Calu3 (cell line): ENCODE measurements at regions not wholly inside any gene's neighbourhood (a gene's known extent, or its start where the extent isn't known, plus 50 kb on each side); places are given as distances from the start of the nearest gene placed in this dataset.

Experiments
- BruUV-seq: library from RNA; stranded (reverse); fragments of 400-500 nt; replicated peaks from 2 replicates; lab custom pipeline; 2021; lab: Mats Ljungman, UMichigan
- CTCF ChIA-PET: fragments of 300-600 bp; sonication (Branson Sonifier 250); formaldehyde crosslinking; loops from one replicate; lab custom pipeline; 2022; ENCODE audit warnings: antibody characterized with exemption; lab: Charles Lee
- DNase-seq: peaks from one replicate; pipeline ENCODE4 v3.0.0; 2022
- H3K27ac Mint-ChIP-seq: one replicate; pipeline ENCODE4 v1.8.0; 2022; ENCODE audit warnings: mixed read lengths; ENCODE audit not compliant: unreplicated experiment
- H3K27me3 Mint-ChIP-seq: one replicate; pipeline ENCODE4 v1.8.0; 2022; ENCODE audit warnings: mixed read lengths; ENCODE audit not compliant: unreplicated experiment
- H3K36me3 Mint-ChIP-seq: one replicate; pipeline ENCODE4 v1.8.0; 2022; ENCODE audit warnings: mild to moderate bottlenecking, moderate library complexity, mixed read lengths; ENCODE audit not compliant: insufficient read depth, unreplicated experiment
- H3K4me1 Mint-ChIP-seq: one replicate; pipeline ENCODE4 v1.8.0; 2022; ENCODE audit warnings: mild to moderate bottlenecking, low read depth, mixed read lengths; ENCODE audit not compliant: unreplicated experiment
- H3K4me3 Mint-ChIP-seq: one replicate; pipeline ENCODE4 v1.8.0; 2022; ENCODE audit warnings: mild to moderate bottlenecking, low read depth, moderate library complexity, mixed read lengths; ENCODE audit not compliant: unreplicated experiment
- H3K9me3 Mint-ChIP-seq: one replicate; pipeline ENCODE4 v1.8.0; 2022; ENCODE audit warnings: low read depth, mixed read lengths; ENCODE audit not compliant: unreplicated experiment
- CTCF ChIP-seq: fragments of 200-600 bp; IDR thresholded peaks from one replicate; pipeline ENCODE4 v1.8.0; 2022; ENCODE audit warnings: antibody characterized with exemption; ENCODE audit not compliant: unreplicated experiment
- intact Hi-C: fragments of 100-400 bp; cut with micrococcal nuclease; formaldehyde crosslinking; loops from one replicate; pipeline ENCODE4 v1.10.0; 2022; ENCODE audit not compliant: unreplicated experiment

- no peak for DNase-seq
- H3K9me3 Mint-ChIP-seq, result no peaks in the 10 kb centered on the region
- H3K36me3 Mint-ChIP-seq, result no peaks in the 10 kb centered on the region
- no TSS peak for BruUV-seq
- intact Hi-C loops, result no loop called here
- H3K27me3 Mint-ChIP-seq, result no peaks in the 10 kb centered on the region
- H3K27ac Mint-ChIP-seq, result no peak overlapping the region
- H3K4me1 Mint-ChIP-seq, result no peaks in the 10 kb centered on the region
- H3K4me3 Mint-ChIP-seq, result no peak overlapping the region
- CTCF ChIA-PET, result no interaction called here
- TF ChIP-seq CTCF, result no peak
Measured at GRCh38 chr4:181776264-181777054, 466.7 kb upstream of the TENM3 start.

GRCh38 chr4:181777518-181777917, 465.7 kb upstream of the TENM3 start:
- BruUV-seq, result no TSS peak
- Mint-ChIP-seq H3K27me3 (no peaks in the 10 kb centered on the region), H3K9me3 (peaks cover 2% of the 10 kb centered on the region), H3K36me3 (no peaks in the 10 kb centered on the region), H3K4me1 (no peaks in the 10 kb centered on the region), H3K4me3 (no peak overlapping the region), H3K27ac (no peak overlapping the region)
- no peak for TF ChIP-seq CTCF
- CTCF ChIA-PET, result no interaction called here
- intact Hi-C loops, result no loop called here
- DNase-seq, result no peak

GRCh38 chr4:181784881-181785280, 458.3 kb upstream of the TENM3 start:
- Mint-ChIP-seq H3K9me3 (peaks cover 6% of the 10 kb centered on the region), H3K27me3 (no peaks in the 10 kb centered on the region), H3K36me3 (no peaks in the 10 kb centered on the region), H3K4me1 (no peaks in the 10 kb centered on the region), H3K4me3 (no peak overlapping the region), H3K27ac (no peak overlapping the region)
- no peak for TF ChIP-seq CTCF
- no TSS peak for BruUV-seq
- DNase-seq, result no peak
- intact Hi-C loops, result no loop called here
- CTCF ChIA-PET, result no interaction called here

- CTCF ChIA-PET, result no interaction called here
- no peak for DNase-seq
- TF ChIP-seq CTCF, result no peak
- intact Hi-C loops, result no loop called here
- H3K4me1 Mint-ChIP-seq, result no peaks in the 10 kb centered on the region
- no peak overlapping the region for H3K27ac Mint-ChIP-seq
- H3K36me3 Mint-ChIP-seq, result no peaks in the 10 kb centered on the region
- H3K27me3 Mint-ChIP-seq, result no peaks in the 10 kb centered on the region
- no peak overlapping the region for H3K4me3 Mint-ChIP-seq
- BruUV-seq, result no TSS peak
- peaks cover 4% of the 10 kb centered on the region for H3K9me3 Mint-ChIP-seq
Measured at GRCh38 chr4:181792641-181793040, 450.6 kb upstream of the TENM3 start.
